HCT116 (cell line): ENCODE measurements at regions not wholly inside any gene's neighbourhood (a gene's known extent, or its start where the extent isn't known, plus 50 kb on each side); places are given as distances from the start of the nearest gene placed in this dataset.

Experiments used
- ATAC-seq: fragments of 200-7000 bp; cut with Tn5 transposase; 2 replicates; pipeline ENCODE4 v1.9.1; 2020; ENCODE audit warnings: mild to moderate bottlenecking, moderate library complexity
- BruUV-seq: library from RNA; stranded (reverse); fragments of 400-500 nt; replicated peaks from 2 replicates; lab custom pipeline; 2021; lab: Mats Ljungman, UMichigan
- CTCF ChIA-PET: fragments of 300-600 bp; sonication (Branson Sonifier 250); formaldehyde crosslinking; loops from one replicate; lab custom pipeline; 2021; ENCODE audit warnings: antibody characterized with exemption; lab: Charles Lee
- POLR2A ChIA-PET: fragments of 300-600, 350-600 bp; sonication (Branson Sonifier 250); formaldehyde crosslinking; loops from one replicate; lab custom pipeline; 2021; ENCODE audit warnings: antibody characterized with exemption; lab: Charles Lee
- RAD21 ChIA-PET, 2 experiments: fragments of 300-600 bp; sonication (Branson Sonifier 250); formaldehyde crosslinking; loops; one replicate each; lab custom pipeline; 2023; ENCODE audit warnings: low total read pairs in 2 of 2; ENCODE audit not compliant: uncharacterized antibody in 2 of 2, unreplicated experiment in 2 of 2, low non-redundant PET in 1 of 2; lab: Charles Lee
- DNase-seq: peaks from one replicate; pipeline ENCODE4 v3.0.0-alpha.2; 2010; ENCODE audit warnings: low read depth, low spot score
- H2AFZ ChIP-seq: fragments of 200-600 bp; shearing (Covaris generic), sonication (generic); 2 replicates; pipeline ENCODE4 v1.6.1; 2017; ENCODE audit warnings: low read depth, mixed run types, mixed read lengths, antibody characterized with exemption, low read length; ENCODE audit not compliant: poor library complexity, severe bottlenecking
- H3K27ac ChIP-seq: 2 replicates; pipeline ENCODE4 v1.5.1; 2012; ENCODE audit warnings: low read depth, low read length
- H3K27me3 ChIP-seq: fragments of 200-600 bp; sonication (generic); 2 replicates; pipeline ENCODE4 v1.6.1; 2016; ENCODE audit warnings: mixed run types, low read length, mixed read lengths; ENCODE audit not compliant: insufficient read depth
- H3K36me3 ChIP-seq, 2 experiments: fragments of 200-500 bp in 1 of 2; fragments of 200-600 bp in 1 of 2; sonication (Bioruptor generic) in 1 of 2; sonication (generic) in 1 of 2; 2 replicates each; pipeline versions ENCODE4 v1.5.1 to v1.6.1; 2014 to 2016; ENCODE audit warnings: low read length in 2 of 2, inconsistent platforms in 1 of 2, mixed read lengths in 1 of 2, mixed run types in 1 of 2; ENCODE audit not compliant: insufficient read depth in 2 of 2, control insufficient read depth in 1 of 2
- H3K4me1 ChIP-seq, 2 experiments: fragments of 200-600 bp in 1 of 2; sonication (generic) in 1 of 2; 2 replicates each; pipeline versions ENCODE4 v1.5.1 to v1.6.1; 2012 to 2017; ENCODE audit warnings: low read length in 2 of 2, inconsistent platforms in 1 of 2, mild to moderate bottlenecking in 1 of 2, mixed read lengths in 1 of 2, mixed run types in 1 of 2, moderate library complexity in 1 of 2; ENCODE audit not compliant: insufficient read depth in 2 of 2, control insufficient read depth in 1 of 2
- H3K4me2 ChIP-seq: fragments of 200-600 bp; sonication (generic); 2 replicates; pipeline ENCODE4 v1.6.1; 2017; ENCODE audit warnings: mixed run types, low read length, mixed read lengths
- H3K4me3 ChIP-seq, 2 experiments: fragments of 200-600 bp in 1 of 2; sonication (generic) in 1 of 2; replicated peaks in 1 of 2; 2 replicates each; pipeline ENCODE4 v1.5.1; 2011 to 2016; ENCODE audit warnings: low read length in 2 of 2, control low read depth in 1 of 2, low read depth in 1 of 2, mild to moderate bottlenecking in 1 of 2, mixed read lengths in 1 of 2, mixed run types in 1 of 2
- H3K79me2 ChIP-seq: fragments of 200-600 bp; sonication (generic); 2 replicates; pipeline ENCODE4 v1.6.1; 2017; ENCODE audit warnings: mild to moderate bottlenecking, mixed run types, low read length, moderate library complexity, mixed read lengths; ENCODE audit not compliant: insufficient read depth
- H3K9ac ChIP-seq: fragments of 200-600 bp; sonication (generic); 2 replicates; pipeline ENCODE4 v1.6.1; 2016; ENCODE audit warnings: low read length, mixed read lengths
- H3K9me2 ChIP-seq: fragments of 200-600 bp; sonication (generic), shearing (Covaris generic); 2 replicates; pipeline ENCODE4 v1.6.1; 2017; ENCODE audit warnings: mixed run types, mild to moderate bottlenecking, moderate library complexity; ENCODE audit not compliant: insufficient read depth
- H3K9me3 ChIP-seq, 2 experiments: fragments of 200-500 bp in 1 of 2; fragments of 200-600 bp in 1 of 2; sonication (Bioruptor generic) in 1 of 2; sonication (generic) in 1 of 2; 2 replicates each; pipeline ENCODE4 v1.6.1; 2014 to 2017; ENCODE audit warnings: low read length in 2 of 2, mixed read lengths in 2 of 2, inconsistent platforms in 1 of 2, low read depth in 1 of 2, mild to moderate bottlenecking in 1 of 2, mixed run types in 1 of 2, moderate library complexity in 1 of 2; ENCODE audit not compliant: control insufficient read depth in 1 of 2, insufficient read depth in 1 of 2
- H4K20me1 ChIP-seq: fragments of 200-600 bp; sonication (generic), shearing (Covaris generic); 2 replicates; pipeline ENCODE4 v1.6.1; 2017; ENCODE audit warnings: mixed run types, mild to moderate bottlenecking, moderate library complexity; ENCODE audit not compliant: insufficient read depth
- CBX3 ChIP-seq: IDR thresholded peaks from 2 replicates; pipeline ENCODE4 v1.6.1; 2012; ENCODE audit warnings: low read depth
- CTCF ChIP-seq, 3 experiments: fragments of 200-600 bp in 1 of 3; sonication (generic) in 1 of 3; IDR thresholded peaks in 2 of 3; conservative IDR thresholded peaks in 1 of 3; 2 replicates each; pipeline ENCODE4 v1.5.1; 2012 to 2017; ENCODE audit warnings: low read depth in 2 of 3, low read length in 2 of 3, antibody characterized with exemption in 1 of 3, borderline replicate concordance in 1 of 3, control low read depth in 1 of 3, mild to moderate bottlenecking in 1 of 3, mixed read lengths in 1 of 3, mixed run types in 1 of 3, moderate library complexity in 1 of 3; ENCODE audit not compliant: insufficient read depth in 1 of 3
- EGR1 ChIP-seq: IDR thresholded peaks from 2 replicates; pipeline ENCODE4 v1.6.1; 2012; ENCODE audit warnings: low read depth
- EZH2phosphoT487 ChIP-seq: fragments of 200-600 bp; IDR thresholded peaks from 2 replicates; pipeline ENCODE4 v1.6.1; 2018; ENCODE audit warnings: antibody characterized with exemption, borderline replicate concordance
- FOSL1 ChIP-seq: IDR thresholded peaks from 2 replicates; pipeline ENCODE4 v1.6.1; 2012; ENCODE audit warnings: low read depth
- POLR2AphosphoS5 ChIP-seq: IDR thresholded peaks from 2 replicates; pipeline ENCODE4 v1.6.1; 2011; ENCODE audit warnings: mild to moderate bottlenecking, low read depth, low read length, moderate library complexity
- TCF7L2 ChIP-seq: IDR thresholded peaks from 2 replicates; pipeline ENCODE4 v1.7.0; 2011; ENCODE audit warnings: borderline replicate concordance, inconsistent platforms; ENCODE audit not compliant: insufficient read depth, insufficient read length; ENCODE audit errors: extremely low read depth
- YY1 ChIP-seq: IDR thresholded peaks from 2 replicates; pipeline ENCODE4 v1.6.1; 2011; ENCODE audit warnings: low read length, low read depth, moderate library complexity, mild to moderate bottlenecking; ENCODE audit not compliant: insufficient replicate concordance; ENCODE audit errors: extremely low read depth
- ZFX ChIP-seq: fragments of 450-650 bp; IDR thresholded peaks from 2 replicates; pipeline ENCODE4 v1.6.1; 2017
- intact Hi-C: fragments of 100-400 bp; cut with micrococcal nuclease; formaldehyde crosslinking; loops from 2 replicates; pipeline ENCODE4 v1.10.0; 2022
- TF ChIP-seq, protein P1 (sequence below): IDR thresholded peaks from 2 replicates; pipeline ENCODE4 v1.6.1; 2011; ENCODE audit warnings: mild to moderate bottlenecking, low read length, moderate library complexity; ENCODE audit not compliant: insufficient replicate concordance; ENCODE audit errors: extremely low read depth

GRCh38 chr17:77827039-77827438, 131.5 kb upstream of the TNRC6C start:
- no peak for ATAC-seq
- POLR2A ChIA-PET, result no interaction called here

More at GRCh38 chr17:77827039-77827438, 131.5 kb upstream of the TNRC6C start:
- no peak overlapping the region for H2AFZ ChIP-seq
- CTCF ChIA-PET, result no interaction called here
- no peak overlapping the region for H3K4me3 ChIP-seq
- no peak for TF ChIP-seq TCF7L2
- TF ChIP-seq EGR1, result no peak
- TF ChIP-seq CTCF (IDR thresholded peaks at IDR 0.05 in 2 of 3, conservative IDR thresholded peaks at IDR 0.05 in 1 of 3; ENCODE audit: borderline replicate concordance in 1 of 3, insufficient read depth in 1 of 3, low read depth in 2 of 3, low read length in 2 of 3), result no peak
- no peak for TF ChIP-seq CBX3
- no peak for TF ChIP-seq FOSL1
- TF ChIP-seq YY1, result no peak
- no peak for TF ChIP-seq POLR2AphosphoS5
- TF ChIP-seq, protein P1, sequence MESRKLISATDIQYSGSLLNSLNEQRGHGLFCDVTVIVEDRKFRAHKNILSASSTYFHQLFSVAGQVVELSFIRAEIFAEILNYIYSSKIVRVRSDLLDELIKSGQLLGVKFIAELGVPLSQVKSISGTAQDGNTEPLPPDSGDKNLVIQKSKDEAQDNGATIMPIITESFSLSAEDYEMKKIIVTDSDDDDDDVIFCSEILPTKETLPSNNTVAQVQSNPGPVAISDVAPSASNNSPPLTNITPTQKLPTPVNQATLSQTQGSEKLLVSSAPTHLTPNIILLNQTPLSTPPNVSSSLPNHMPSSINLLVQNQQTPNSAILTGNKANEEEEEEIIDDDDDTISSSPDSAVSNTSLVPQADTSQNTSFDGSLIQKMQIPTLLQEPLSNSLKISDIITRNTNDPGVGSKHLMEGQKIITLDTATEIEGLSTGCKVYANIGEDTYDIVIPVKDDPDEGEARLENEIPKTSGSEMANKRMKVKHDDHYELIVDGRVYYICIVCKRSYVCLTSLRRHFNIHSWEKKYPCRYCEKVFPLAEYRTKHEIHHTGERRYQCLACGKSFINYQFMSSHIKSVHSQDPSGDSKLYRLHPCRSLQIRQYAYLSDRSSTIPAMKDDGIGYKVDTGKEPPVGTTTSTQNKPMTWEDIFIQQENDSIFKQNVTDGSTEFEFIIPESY, result no peak
- no peak for TF ChIP-seq EZH2phosphoT487
- TF ChIP-seq ZFX, result no peak
- TF ChIP-seq, all 23 proteins: peak for 0
- no TSS peak for BruUV-seq
- no peak for DNase-seq
- intact Hi-C loops, result no loop called here
- Histone ChIP-seq H3K36me3 (no peaks in the 10 kb centered on the region), H3K9me3 (no peaks in the 10 kb centered on the region), H3K9ac (no peak overlapping the region), H3K27ac (no peak overlapping the region), H4K20me1 (no peaks in the 10 kb centered on the region), H3K4me1 (peaks cover 16 to 22% of the 10 kb centered on the region in 2 experiments), H3K27me3 (no peaks in the 10 kb centered on the region), H3K79me2 (no peaks in the 10 kb centered on the region), H3K4me2 (no peak overlapping the region), H3K9me2 (no peaks in the 10 kb centered on the region)
- RAD21 ChIA-PET, result no interaction called here
